ENCODE measurements at regions not wholly inside any gene's neighbourhood (a gene's known extent, or its start where the extent isn't known, plus 50 kb on each side); places are given as distances from the start of the nearest gene placed in this dataset.

GRCh38 chr3:164677317-164677716 is 401.0 kb downstream of the SI start:
- H3K79me2 ChIP-seq (ENCODE audit: insufficient read depth), result no peaks in the 10 kb centered on the region
- H3F3A ChIP-seq (replicated peaks; ENCODE audit: insufficient read depth), result no peaks in the 10 kb centered on the region
- H3K4me2 ChIP-seq, result no peak overlapping the region
- TF ChIP-seq FOSL2 (IDR thresholded peaks at IDR 0.05; ENCODE audit: borderline replicate concordance, low read depth), result no peak
- TF ChIP-seq USF1 (IDR thresholded peaks at IDR 0.05; ENCODE audit: borderline replicate concordance, low read depth), result no peak
- no peak for TF ChIP-seq CTCF (IDR thresholded peaks at IDR 0.05)
- TF ChIP-seq JUND (IDR thresholded peaks at IDR 0.05), result no peak
- TF ChIP-seq SMC3 (IDR thresholded peaks at IDR 0.05; ENCODE audit: low read depth, low read length), result no peak
- no peak for TF ChIP-seq PBX3 (IDR thresholded peaks at IDR 0.05)
- TF ChIP-seq CHD2 (IDR thresholded peaks at IDR 0.05; ENCODE audit: low read length, partially characterized antibody), result no peak
- no peak for TF ChIP-seq IRF3 (IDR thresholded peaks at IDR 0.05; ENCODE audit: low read depth, low read length)
- TF ChIP-seq EP300 (IDR thresholded peaks at IDR 0.05; ENCODE audit: borderline replicate concordance in 1 of 2, low read depth in 1 of 2, low read length in 1 of 2), result no peak
- no peak for TF ChIP-seq RAD21 (IDR thresholded peaks at IDR 0.05; ENCODE audit: low read length)
- TF ChIP-seq EZH2phosphoT487 (IDR thresholded peaks at IDR 0.05; ENCODE audit: borderline replicate concordance, low read depth), result no peak
- TF ChIP-seq MAX (IDR thresholded peaks at IDR 0.05; ENCODE audit: low read depth), result no peak
- no peak for TF ChIP-seq TCF12 (IDR thresholded peaks at IDR 0.05)
- no peak for TF ChIP-seq NRF1 (IDR thresholded peaks at IDR 0.05; ENCODE audit: low read depth, low read length)
- no peak for TF ChIP-seq RFX5 (IDR thresholded peaks at IDR 0.05; ENCODE audit: low read length)
- no peak for TF ChIP-seq SIN3A (IDR thresholded peaks at IDR 0.05; ENCODE audit: borderline replicate concordance, low read depth, low read length)
- TF ChIP-seq POLR2AphosphoS5 (IDR thresholded peaks at IDR 0.05; ENCODE audit: low read depth, low read length), result no peak
- no peak overlapping the region for H3K4me3 ChIP-seq (ENCODE audit: low read depth in 2 of 2, low read length in 1 of 2)
- H3K4me1 ChIP-seq (ENCODE audit: control insufficient read depth in 1 of 2, insufficient read depth in 2 of 2, low read depth in 1 of 2, low read length in 1 of 2), result no peaks in the 10 kb centered on the region
- ChIA-PET CTCF (no interaction called here), POLR2A (no interaction called here)
- H3K36me3 ChIP-seq (replicated peaks in 1 of 2; ENCODE audit: control insufficient read depth in 1 of 2, insufficient read depth in 2 of 2, low read length in 1 of 2), result no peaks in the 10 kb centered on the region
- H3K27ac ChIP-seq (ENCODE audit: low read depth in 2 of 2, low read length in 1 of 2), result no peak overlapping the region
- 52% methylated on average over 4 of the region's 4 CpGs for WGBS (ENCODE audit: low lambda C conversion rate)
- no peak for DNase-seq
- no peaks in the 10 kb centered on the region for H3K9me3 ChIP-seq
- H4K20me1 ChIP-seq (ENCODE audit: insufficient read depth), result no peaks in the 10 kb centered on the region
- H3K9ac ChIP-seq, result no peak overlapping the region
- H3K27me3 ChIP-seq (ENCODE audit: insufficient read depth), result no peaks in the 10 kb centered on the region
- no peaks in the 10 kb centered on the region for H3K9me2 ChIP-seq
- H2AFZ ChIP-seq (ENCODE audit: low read depth), result no peak overlapping the region

All from SK-N-SH (cell line).